ENCODE measurements at regions not wholly inside any gene's neighbourhood (a gene's known extent, or its start where the extent isn't known, plus 50 kb on each side); places are given as distances from the start of the nearest gene placed in this dataset.

DNA sequence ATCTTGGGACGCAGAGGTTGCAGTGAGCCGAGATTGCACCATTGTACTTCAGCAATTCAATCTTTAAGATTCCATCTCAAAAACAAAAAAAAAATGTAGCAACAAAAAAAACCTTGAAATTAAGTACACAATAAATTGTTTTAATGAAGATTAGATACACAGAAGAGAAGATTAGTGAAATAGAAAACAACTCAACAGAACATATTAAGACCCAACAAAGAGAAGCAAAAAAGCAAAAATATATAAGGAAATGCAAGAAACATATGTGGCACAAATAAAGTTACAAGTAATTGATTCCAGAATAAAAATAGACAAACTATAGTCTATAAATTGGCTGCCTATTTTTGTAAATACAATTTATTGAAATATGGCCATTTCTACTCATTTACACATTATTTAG lies 445.2 kb downstream of the EPM2A start:
- TF ChIP-seq CTCF (IDR thresholded peaks at IDR 0.05) (no peak), EZH2 (IDR thresholded peaks at IDR 0.05; ENCODE audit: borderline replicate concordance, insufficient read depth, low read depth, low read length, poor library complexity, severe bottlenecking) (no peak)
